ENCODE measurements at regions not wholly inside any gene's neighbourhood (a gene's known extent, or its start where the extent isn't known, plus 50 kb on each side); places are given as distances from the start of the nearest gene placed in this dataset.

DNA sequence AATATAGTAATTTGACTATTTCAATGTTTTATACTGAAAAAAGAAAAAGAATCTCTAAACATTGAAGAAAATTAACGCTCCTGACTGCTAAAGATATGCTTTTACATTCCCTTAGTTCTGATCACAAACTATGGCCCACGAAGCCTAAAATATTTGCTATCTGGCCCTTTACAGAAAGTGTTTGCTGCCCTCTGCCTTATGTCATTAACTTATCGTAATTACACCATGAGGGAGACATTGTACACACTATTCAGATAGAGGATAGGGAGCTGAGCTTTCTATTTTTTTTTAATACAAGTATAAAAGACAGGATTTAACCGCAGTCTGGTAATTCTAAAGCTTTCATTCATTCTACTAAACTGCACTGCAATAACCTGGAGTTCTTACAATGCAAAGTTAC, 393.1 kb upstream of the DCC start:
- no peak for FAIRE-seq
- in situ Hi-C loops (cut with HindIII; ENCODE audit: extremely low pct_ligation_motif_present, low pct_unique_long_range_greater_than_20kb): no loop called here
- 0% methylated on average over 4 of the region's 4 CpGs for WGBS (ENCODE audit: low lambda C conversion rate)
- Histone ChIP-seq H4K20me1 (ENCODE audit: insufficient read depth, low read length) (no peaks in the 10 kb centered on the region), H3K27ac (ENCODE audit: extremely low read length, insufficient read depth, low read length) (no peak overlapping the region), H3K4me2 (ENCODE audit: low read depth, low read length) (no peak overlapping the region), H3K27me3 (ENCODE audit: control insufficient read depth in 1 of 2, insufficient read depth in 2 of 2, low read length in 2 of 2) (no peaks in the 10 kb centered on the region), H2AFZ (ENCODE audit: low read length) (no peak overlapping the region), H3K9ac (ENCODE audit: insufficient read depth, low read depth, low read length) (no peak overlapping the region), H3K36me3 (replicated peaks in 1 of 2; ENCODE audit: control insufficient read depth in 1 of 2, insufficient read depth in 2 of 2, low read length in 2 of 2) (no peaks in the 10 kb centered on the region), H3K9me3 (ENCODE audit: low read length) (peaks cover 77% of the 10 kb centered on the region), H3K4me3 (replicated peaks in 1 of 3; ENCODE audit: insufficient read depth in 1 of 3, low read depth in 2 of 3, low read length in 3 of 3) (no peak overlapping the region), H3K4me1 (ENCODE audit: insufficient read depth, low read length) (no peaks in the 10 kb centered on the region), H3K79me2 (ENCODE audit: insufficient read depth, low read length) (no peaks in the 10 kb centered on the region)
- no TSS peak for BruUV-seq (replicated peaks)
- ATAC-seq: no peak
- intact Hi-C loops (cut with micrococcal nuclease; ENCODE audit: unreplicated experiment): no loop called here
- POLR2A ChIA-PET: no interaction called here
- DNase-seq (ENCODE audit: low spot score): no peak
- TF ChIP-seq XBP1 (CRISPR knock-in tag; IDR thresholded peaks at IDR 0.05): no peak
- TF ChIP-seq, protein P1, sequence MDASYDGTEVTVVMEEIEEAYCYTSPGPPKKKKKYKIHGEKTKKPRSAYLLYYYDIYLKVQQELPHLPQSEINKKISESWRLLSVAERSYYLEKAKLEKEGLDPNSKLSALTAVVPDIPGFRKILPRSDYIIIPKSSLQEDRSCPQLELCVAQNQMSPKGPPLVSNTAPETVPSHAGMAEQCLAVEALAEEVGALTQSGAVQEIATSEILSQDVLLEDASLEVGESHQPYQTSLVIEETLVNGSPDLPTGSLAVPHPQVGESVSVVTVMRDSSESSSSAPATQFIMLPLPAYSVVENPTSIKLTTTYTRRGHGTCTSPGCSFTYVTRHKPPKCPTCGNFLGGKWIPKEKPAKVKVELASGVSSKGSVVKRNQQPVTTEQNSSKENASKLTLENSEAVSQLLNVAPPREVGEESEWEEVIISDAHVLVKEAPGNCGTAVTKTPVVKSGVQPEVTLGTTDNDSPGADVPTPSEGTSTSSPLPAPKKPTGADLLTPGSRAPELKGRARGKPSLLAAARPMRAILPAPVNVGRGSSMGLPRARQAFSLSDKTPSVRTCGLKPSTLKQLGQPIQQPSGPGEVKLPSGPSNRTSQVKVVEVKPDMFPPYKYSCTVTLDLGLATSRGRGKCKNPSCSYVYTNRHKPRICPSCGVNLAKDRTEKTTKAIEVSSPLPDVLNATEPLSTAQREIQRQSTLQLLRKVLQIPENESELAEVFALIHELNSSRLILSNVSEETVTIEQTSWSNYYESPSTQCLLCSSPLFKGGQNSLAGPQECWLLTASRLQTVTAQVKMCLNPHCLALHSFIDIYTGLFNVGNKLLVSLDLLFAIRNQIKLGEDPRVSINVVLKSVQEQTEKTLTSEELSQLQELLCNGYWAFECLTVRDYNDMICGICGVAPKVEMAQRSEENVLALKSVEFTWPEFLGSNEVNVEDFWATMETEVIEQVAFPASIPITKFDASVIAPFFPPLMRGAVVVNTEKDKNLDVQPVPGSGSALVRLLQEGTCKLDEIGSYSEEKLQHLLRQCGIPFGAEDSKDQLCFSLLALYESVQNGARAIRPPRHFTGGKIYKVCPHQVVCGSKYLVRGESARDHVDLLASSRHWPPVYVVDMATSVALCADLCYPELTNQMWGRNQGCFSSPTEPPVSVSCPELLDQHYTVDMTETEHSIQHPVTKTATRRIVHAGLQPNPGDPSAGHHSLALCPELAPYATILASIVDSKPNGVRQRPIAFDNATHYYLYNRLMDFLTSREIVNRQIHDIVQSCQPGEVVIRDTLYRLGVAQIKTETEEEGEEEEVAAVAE (CRISPR knock-in tag; IDR thresholded peaks at IDR 0.05; ENCODE audit: borderline replicate concordance): no peak
- TF ChIP-seq, protein P2, sequence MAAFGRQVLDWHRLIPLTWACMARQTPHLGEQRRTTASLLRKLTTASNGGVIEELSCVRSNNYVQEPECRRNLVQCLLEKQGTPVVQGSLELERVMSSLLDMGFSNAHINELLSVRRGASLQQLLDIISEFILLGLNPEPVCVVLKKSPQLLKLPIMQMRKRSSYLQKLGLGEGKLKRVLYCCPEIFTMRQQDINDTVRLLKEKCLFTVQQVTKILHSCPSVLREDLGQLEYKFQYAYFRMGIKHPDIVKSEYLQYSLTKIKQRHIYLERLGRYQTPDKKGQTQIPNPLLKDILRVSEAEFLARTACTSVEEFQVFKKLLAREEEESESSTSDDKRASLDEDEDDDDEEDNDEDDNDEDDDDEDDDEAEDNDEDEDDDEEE (CRISPR knock-in tag; IDR thresholded peaks at IDR 0.05): no peak
- TF ChIP-seq MXI1 (IDR thresholded peaks at IDR 0.05; ENCODE audit: borderline replicate concordance, low read depth, low read length): no peak
- TF ChIP-seq NFATC3 (CRISPR knock-in tag; IDR thresholded peaks at IDR 0.05): no peak
- TF ChIP-seq MLLT10 (CRISPR knock-in tag; IDR thresholded peaks at IDR 0.05): no peak
- TF ChIP-seq HNRNPL (IDR thresholded peaks at IDR 0.05; ENCODE audit: low read depth, low read length): no peak
- no peak for TF ChIP-seq ZBTB8A (CRISPR knock-in tag; IDR thresholded peaks at IDR 0.05; ENCODE audit: borderline replicate concordance, low read depth)
- TF ChIP-seq ZNF792 (CRISPR knock-in tag; IDR thresholded peaks at IDR 0.05): no peak
- TF ChIP-seq U2AF2 (IDR thresholded peaks at IDR 0.05; ENCODE audit: low read depth, low read length): no peak
- no peak for TF ChIP-seq ZNF549 (CRISPR knock-in tag; IDR thresholded peaks at IDR 0.05)
- no peak for TF ChIP-seq ADNP (CRISPR knock-in tag; IDR thresholded peaks at IDR 0.05)
- CTCF ChIA-PET (ENCODE audit: low intra/inter-chr PET ratio, low total read pairs): no interaction called here

Measured in HepG2 (cell line).